GM12878 (cell line): ENCODE measurements at regions not wholly inside any gene's neighbourhood (a gene's known extent, or its start where the extent isn't known, plus 50 kb on each side); places are given as distances from the start of the nearest gene placed in this dataset.

Source experiments
- ATAC-seq: fragments of 200-7000 bp; cut with Tn5 transposase; 3 replicates; pipeline ENCODE4 v1.9.1; 2020; ENCODE audit warnings: mild to moderate bottlenecking, moderate library complexity
- BruUV-seq: library from RNA; stranded (reverse); fragments of 400-500 nt; replicated peaks from 2 replicates; lab custom pipeline; 2021; lab: Mats Ljungman, UMichigan
- CTCF ChIA-PET: fragments of 300-600 bp; sonication (Branson Sonifier 250); formaldehyde crosslinking; extraction: SDS; loops from one replicate; lab custom pipeline; 2021; ENCODE audit warnings: inconsistent platforms; lab: Yijun Ruan, JAX
- POLR2A ChIA-PET: fragments of 350-600 bp; formaldehyde crosslinking; extraction: SDS; loops from one replicate; lab custom pipeline; 2021; ENCODE audit warnings: inconsistent platforms; lab: Charles Lee
- RAD21 ChIA-PET: fragments of 300-600 bp; sonication (Branson Sonifier 250); formaldehyde crosslinking; loops from one replicate; lab custom pipeline; 2023; ENCODE audit warnings: antibody characterized with exemption; ENCODE audit not compliant: unreplicated experiment; lab: Charles Lee
- SMC1A ChIA-PET: fragments of 300-600 bp; sonication (Branson Sonifier 250); formaldehyde crosslinking; loops from one replicate; lab custom pipeline; 2023; ENCODE audit not compliant: unreplicated experiment, uncharacterized antibody; lab: Charles Lee
- DNase-seq: peaks from one replicate; pipeline ENCODE4 v3.0.0-alpha.2; 2011; ENCODE audit warnings: low read depth, low spot score
- FAIRE-seq: peaks from 3 replicates; lab custom pipeline; 2011; peaks lifted over from hg19 to GRCh38; lab: Jason Lieb, UNC
- H2AFZ ChIP-seq: 2 replicates; pipeline ENCODE4 v1.6.0; 2011; ENCODE audit warnings: low read depth, low read length, control low read depth; ENCODE audit not compliant: control insufficient read depth
- H3K27ac ChIP-seq: 2 replicates; pipeline ENCODE4 v1.5.1; 2011; ENCODE audit warnings: control low read depth; ENCODE audit not compliant: control insufficient read depth, insufficient read depth
- H3K27me3 ChIP-seq, 2 experiments: replicated peaks in 1 of 2; 2 replicates each; pipeline versions ENCODE4 v1.6.0 to v1.6.1; 2011; ENCODE audit warnings: low read length in 1 of 2; ENCODE audit not compliant: control insufficient read depth in 2 of 2, insufficient read depth in 2 of 2
- H3K36me3 ChIP-seq, 2 experiments: 2 replicates each; pipeline ENCODE4 v1.5.1; 2011; ENCODE audit warnings: low read length in 1 of 2; ENCODE audit not compliant: control insufficient read depth in 2 of 2, insufficient read depth in 2 of 2
- H3K4me1 ChIP-seq: 2 replicates; pipeline ENCODE4 v1.6.1; 2011; ENCODE audit warnings: mild to moderate bottlenecking, low read length, moderate library complexity, mixed read lengths; ENCODE audit not compliant: control insufficient read depth, insufficient read depth
- H3K4me2 ChIP-seq: 2 replicates; pipeline ENCODE4 v1.6.0; 2011; ENCODE audit warnings: control low read depth; ENCODE audit not compliant: control insufficient read depth, insufficient read depth
- H3K4me3 ChIP-seq: fragments of 200-600 bp; sonication (generic); 2 replicates; pipeline ENCODE4 v1.5.1; 2016
- H3K79me2 ChIP-seq: 2 replicates; pipeline ENCODE4 v1.6.0; 2011; ENCODE audit warnings: low read length; ENCODE audit not compliant: control insufficient read depth, insufficient read depth
- H3K9ac ChIP-seq: 2 replicates; pipeline ENCODE4 v1.8.0; 2011; ENCODE audit warnings: low read length, control low read depth, mixed read lengths; ENCODE audit not compliant: control insufficient read depth, insufficient read depth
- H3K9me3 ChIP-seq: replicated peaks from 3 replicates; pipeline ENCODE4 v1.5.1; 2011; ENCODE audit warnings: mild to moderate bottlenecking, low read length; ENCODE audit not compliant: control insufficient read depth, insufficient read depth
- H4K20me1 ChIP-seq: 2 replicates; pipeline ENCODE4 v1.6.0; 2011; ENCODE audit not compliant: control insufficient read depth, insufficient read depth
- ZNF592 ChIP-seq: fragments of 450-650 bp; IDR thresholded peaks from 2 replicates; pipeline ENCODE4 v1.6.1; 2017; ENCODE audit warnings: mild to moderate bottlenecking, moderate library complexity
- WGBS: methylation state at CpG from one replicate; pipeline ENCODE4 v1.1.6; 2016; ENCODE audit warnings: low lambda C conversion rate; ENCODE audit not compliant: insufficient replicate concordance, insufficient coverage; ENCODE audit errors: missing lambda C conversion rate; 5-methylcytosine and 5-hydroxymethylcytosine counted together
- in situ Hi-C: fragments of 300-500 bp; cut with MboI; formaldehyde crosslinking; loops from 9 replicates; pipeline ENCODE4 v1.14.3; 2018; ENCODE audit warnings: mixed read lengths
- intact Hi-C: fragments of 100-400 bp; cut with micrococcal nuclease; formaldehyde crosslinking; loops from one replicate; pipeline ENCODE4 v1.14.2; 2022; ENCODE audit not compliant: unreplicated experiment

DNA sequence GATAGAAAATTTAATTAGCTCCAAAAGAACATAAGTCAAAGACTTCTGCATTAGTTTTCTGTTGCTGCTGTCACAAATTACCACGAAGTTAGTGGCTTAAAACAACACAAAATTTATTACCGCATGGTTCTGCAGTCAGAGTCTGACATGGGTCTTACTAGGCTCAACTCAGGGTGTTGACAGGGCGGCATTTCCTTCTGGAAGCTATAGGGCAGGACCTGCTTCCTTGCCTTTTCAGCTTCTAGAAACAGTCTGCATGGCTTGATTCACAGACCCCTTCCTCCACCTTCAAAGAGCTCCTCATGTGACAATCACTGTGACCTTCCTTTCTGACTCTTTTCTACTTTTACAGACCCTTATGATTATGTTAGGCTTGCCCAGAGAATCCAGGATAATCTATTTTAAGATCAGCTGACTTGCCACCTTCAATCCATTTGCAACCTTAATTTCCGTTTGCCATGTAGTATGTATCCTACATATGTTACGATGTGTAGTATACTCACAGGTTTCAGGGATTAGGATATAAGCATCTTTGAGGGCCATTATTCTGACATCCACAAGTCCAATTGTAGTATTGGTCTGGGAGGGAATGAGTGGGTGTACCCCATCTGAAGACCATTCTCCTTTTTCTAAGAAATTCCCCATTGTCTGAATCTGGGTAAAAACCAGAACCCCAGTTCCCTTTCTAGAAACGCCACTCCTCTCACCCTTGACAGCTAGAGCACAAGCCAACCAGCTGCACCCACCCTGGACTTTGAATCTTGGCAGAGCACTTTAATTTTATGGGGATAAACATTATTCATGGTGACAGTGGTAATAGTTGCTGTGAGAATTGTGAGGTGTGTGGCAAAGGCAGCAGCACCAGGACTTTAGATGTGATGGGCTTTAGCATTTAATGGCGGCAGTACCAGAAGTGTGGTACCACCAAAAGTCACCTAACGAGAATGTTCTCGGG is 265.5 kb downstream of the KCNJ2 start:
- in situ Hi-C loops = no loop called here
- Histone ChIP-seq H3K4me2 (no peak overlapping the region), H3K79me2 (no peaks in the 10 kb centered on the region), H2AFZ (no peak overlapping the region), H3K27ac (no peak overlapping the region), H4K20me1 (no peaks in the 10 kb centered on the region), H3K9me3 (no peaks in the 10 kb centered on the region), H3K27me3 (no peaks in the 10 kb centered on the region), H3K4me3 (no peak overlapping the region), H3K9ac (no peak overlapping the region), H3K4me1 (no peaks in the 10 kb centered on the region), H3K36me3 (no peaks in the 10 kb centered on the region)
- WGBS = 25% methylated on average over 9 of the region's 9 CpGs
- DNase-seq (no peak), ATAC-seq (no peak), FAIRE-seq (no peak)
- SMC1A ChIA-PET = interaction anchor here (1.0 to 2.2 kb wide), 2 partner anchors 9 to 156 kb away, joined by 3 to 9 read pairs; no protein-coding TSS in a partner anchor
- POLR2A ChIA-PET = no interaction called here
- TF ChIP-seq ZNF592 = no peak
- no TSS peak for BruUV-seq
- CTCF ChIA-PET = interaction anchor here (1.0 kb wide), 1 partner anchor 15 kb away, joined by 4 read pairs; no protein-coding TSS in a partner anchor
- RAD21 ChIA-PET = no interaction called here
- intact Hi-C loops = no loop called here
